ENCODE measurements at regions not wholly inside any gene's neighbourhood (a gene's known extent, or its start where the extent isn't known, plus 50 kb on each side); places are given as distances from the start of the nearest gene placed in this dataset.

DNA sequence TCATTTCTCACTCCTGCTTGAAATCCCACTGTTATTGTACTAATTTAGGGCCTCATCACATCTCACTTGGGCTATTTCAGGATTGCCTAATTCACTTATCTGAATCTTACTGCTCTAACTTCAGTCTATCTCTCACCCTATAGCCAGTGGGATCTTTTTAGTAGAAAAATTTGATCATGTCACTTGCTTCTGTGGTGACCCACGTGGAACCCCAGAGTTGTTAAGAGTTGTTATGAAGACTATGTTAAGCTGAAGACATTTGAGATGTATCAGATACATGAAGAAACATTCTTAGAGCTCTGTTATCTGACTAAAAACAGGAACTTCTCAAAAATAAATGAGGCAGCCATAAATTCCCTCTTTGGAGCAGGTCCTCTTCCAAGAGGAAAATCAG lies 1375.6 kb upstream of the TENM4 start:
- Histone ChIP-seq H3K9me3 (replicated peaks in 1 of 2; ENCODE audit: control insufficient read depth in 2 of 2, insufficient read depth in 1 of 2, low read depth in 1 of 2, low read length in 2 of 2) (no peaks in the 10 kb centered on the region), H2BK120ac (ENCODE audit: low read depth, low read length) (no peak overlapping the region), H2AK5ac (ENCODE audit: low read depth, low read length) (no peak overlapping the region), H3K9ac (ENCODE audit: low read depth, low read length, poor library complexity) (no peak overlapping the region), H3K36me3 (replicated peaks in 1 of 2; ENCODE audit: control insufficient read depth in 2 of 2, insufficient read depth in 2 of 2, low read length in 2 of 2) (no peaks in the 10 kb centered on the region), H3K4me2 (ENCODE audit: insufficient read depth, low read length, poor library complexity, severe bottlenecking) (no peak overlapping the region), H2BK15ac (ENCODE audit: low read length) (no peak overlapping the region), H3K79me1 (ENCODE audit: low read depth, low read length) (no peaks in the 10 kb centered on the region), H3K27ac (replicated peaks; ENCODE audit: low read length) (no peak overlapping the region), H2AFZ (ENCODE audit: low read length) (peak overlapping the region; percentile 31), H3K4me1 (ENCODE audit: control insufficient read depth in 2 of 2, insufficient read depth in 1 of 2, low read depth in 1 of 2, low read length in 2 of 2) (peaks cover 2 to 7% of the 10 kb centered on the region in 2 donors), H3K4me3 (ENCODE audit: low read length in 2 of 2) (no peak overlapping the region), H3K18ac (ENCODE audit: low read length) (no peak overlapping the region), H4K8ac (ENCODE audit: low read depth, low read length) (no peak overlapping the region), H3K14ac (ENCODE audit: low read length) (no peak overlapping the region), H3K27me3 (ENCODE audit: control insufficient read depth in 3 of 3, insufficient read depth in 3 of 3, low read depth in 1 of 3, low read length in 3 of 3) (no peaks in the 10 kb centered on the region), H2BK12ac (ENCODE audit: low read length) (no peak overlapping the region), H4K91ac (ENCODE audit: low read depth, low read length, poor library complexity) (no peak overlapping the region), H3K23ac (ENCODE audit: low read depth, low read length, poor library complexity) (no peak overlapping the region), H2BK5ac (ENCODE audit: low read length) (no peak overlapping the region), H3K4ac (ENCODE audit: low read length) (no peak overlapping the region)
- WGBS, 2 donors (ENCODE audit: extremely low coverage in 2 of 2, insufficient read length in 2 of 2, insufficient replicate concordance in 1 of 2), result no CpG with 5 or more reads among the region's 1 CpG
- no peak for DNase-seq (ENCODE audit: low spot score)

DNA sequence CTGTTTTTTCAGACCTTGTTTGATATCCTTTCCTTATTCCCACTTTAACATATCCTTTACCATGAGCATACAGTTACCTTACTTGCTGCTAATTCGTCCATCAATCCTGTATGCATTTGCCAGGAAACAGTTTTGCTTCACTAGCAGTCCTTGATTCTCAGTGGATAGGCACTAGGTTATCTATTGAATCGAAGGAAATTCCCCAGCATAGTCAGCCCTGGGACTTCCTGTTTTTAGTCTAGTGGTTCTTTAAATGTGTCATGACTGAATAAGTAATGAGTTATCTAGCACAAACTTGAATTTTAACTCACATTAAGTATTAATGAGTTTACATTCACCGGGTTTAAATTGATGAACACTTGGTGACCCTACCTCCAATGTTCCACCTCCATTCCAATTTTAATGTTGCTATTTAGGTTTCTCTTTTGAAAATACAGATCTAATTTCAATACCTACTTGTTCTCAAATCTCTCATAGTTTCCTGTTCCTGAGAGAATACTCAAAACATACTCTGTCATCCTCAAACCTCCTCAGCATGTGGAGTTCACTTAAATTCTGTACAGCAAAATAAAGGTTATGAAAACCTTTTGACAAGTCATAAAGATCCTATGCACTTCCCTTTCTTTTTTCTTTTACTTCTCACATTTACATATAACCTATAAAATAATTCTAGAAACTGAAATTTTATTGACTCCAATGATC lies 1375.1 kb upstream of the TENM4 start:
- Histone ChIP-seq H4K91ac (ENCODE audit: low read depth, low read length, poor library complexity) (no peak overlapping the region), H3K14ac (ENCODE audit: low read length) (no peak overlapping the region), H4K8ac (ENCODE audit: low read depth, low read length) (no peak overlapping the region), H3K9ac (ENCODE audit: low read depth, low read length, poor library complexity) (no peak overlapping the region), H3K4me3 (ENCODE audit: low read length in 2 of 2) (no peak overlapping the region), H3K79me1 (ENCODE audit: low read depth, low read length) (no peaks in the 10 kb centered on the region), H3K4me1 (ENCODE audit: control insufficient read depth in 2 of 2, insufficient read depth in 1 of 2, low read depth in 1 of 2, low read length in 2 of 2) (peaks cover 2 to 7% of the 10 kb centered on the region in 2 donors), H2BK12ac (ENCODE audit: low read length) (no peak overlapping the region), H3K4ac (ENCODE audit: low read length) (no peak overlapping the region), H3K27me3 (ENCODE audit: control insufficient read depth in 3 of 3, insufficient read depth in 3 of 3, low read depth in 1 of 3, low read length in 3 of 3) (no peaks in the 10 kb centered on the region), H2BK5ac (ENCODE audit: low read length) (no peak overlapping the region), H2AFZ (ENCODE audit: low read length) (peak overlapping the region; percentile 80), H3K4me2 (ENCODE audit: insufficient read depth, low read length, poor library complexity, severe bottlenecking) (no peak overlapping the region), H3K36me3 (replicated peaks in 1 of 2; ENCODE audit: control insufficient read depth in 2 of 2, insufficient read depth in 2 of 2, low read length in 2 of 2) (no peaks in the 10 kb centered on the region), H3K18ac (ENCODE audit: low read length) (no peak overlapping the region), H3K23ac (ENCODE audit: low read depth, low read length, poor library complexity) (no peak overlapping the region), H3K9me3 (replicated peaks in 1 of 2; ENCODE audit: control insufficient read depth in 2 of 2, insufficient read depth in 1 of 2, low read depth in 1 of 2, low read length in 2 of 2) (no peaks in the 10 kb centered on the region), H2BK120ac (ENCODE audit: low read depth, low read length) (no peak overlapping the region), H2BK15ac (ENCODE audit: low read length) (no peak overlapping the region), H3K27ac (replicated peaks; ENCODE audit: low read length) (no peak overlapping the region), H2AK5ac (ENCODE audit: low read depth, low read length) (no peak overlapping the region)
- no peak for DNase-seq (ENCODE audit: low spot score)
- no CpG with 5 or more reads among the region's 3 CpGs for WGBS, 2 donors (ENCODE audit: extremely low coverage in 2 of 2, insufficient read length in 2 of 2, insufficient replicate concordance in 1 of 2)

DNA sequence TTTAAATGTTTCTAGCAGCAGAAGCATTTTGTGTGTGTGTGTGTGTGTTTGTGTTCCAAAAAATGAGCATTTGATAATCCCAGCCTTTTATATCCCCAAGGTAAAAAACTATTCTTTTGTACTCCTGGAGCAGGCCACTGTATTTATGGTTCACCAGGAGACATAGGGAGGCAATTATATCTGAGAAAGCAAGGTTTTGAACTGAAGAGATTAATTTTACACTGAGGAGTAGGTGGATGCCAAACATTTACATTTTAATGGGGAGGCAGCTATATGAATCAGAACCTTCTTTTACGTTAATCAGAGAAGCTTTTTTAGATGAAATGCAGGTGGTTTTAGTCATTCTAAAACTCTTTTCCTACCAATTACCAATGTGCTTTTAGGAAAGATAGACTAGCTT lies 1374.0 kb upstream of the TENM4 start:
- Histone ChIP-seq H2AFZ (ENCODE audit: low read length) (no peak overlapping the region), H3K9ac (ENCODE audit: low read depth, low read length, poor library complexity) (no peak overlapping the region), H3K36me3 (replicated peaks in 1 of 2; ENCODE audit: control insufficient read depth in 2 of 2, insufficient read depth in 2 of 2, low read length in 2 of 2) (no peaks in the 10 kb centered on the region), H3K9me3 (replicated peaks in 1 of 2; ENCODE audit: control insufficient read depth in 2 of 2, insufficient read depth in 1 of 2, low read depth in 1 of 2, low read length in 2 of 2) (no peaks in the 10 kb centered on the region), H3K27ac (replicated peaks; ENCODE audit: low read length) (no peak overlapping the region), H2BK120ac (ENCODE audit: low read depth, low read length) (no peak overlapping the region), H3K4me2 (ENCODE audit: insufficient read depth, low read length, poor library complexity, severe bottlenecking) (no peak overlapping the region), H4K8ac (ENCODE audit: low read depth, low read length) (no peak overlapping the region), H3K14ac (ENCODE audit: low read length) (no peak overlapping the region), H3K4ac (ENCODE audit: low read length) (no peak overlapping the region), H2BK5ac (ENCODE audit: low read length) (no peak overlapping the region), H2BK12ac (ENCODE audit: low read length) (no peak overlapping the region), H2BK15ac (ENCODE audit: low read length) (no peak overlapping the region), H2AK5ac (ENCODE audit: low read depth, low read length) (no peak overlapping the region), H3K4me1 (ENCODE audit: control insufficient read depth in 2 of 2, insufficient read depth in 1 of 2, low read depth in 1 of 2, low read length in 2 of 2) (peaks cover 2 to 7% of the 10 kb centered on the region in 2 donors), H3K23ac (ENCODE audit: low read depth, low read length, poor library complexity) (no peak overlapping the region), H3K4me3 (ENCODE audit: low read length in 2 of 2) (no peak overlapping the region), H4K91ac (ENCODE audit: low read depth, low read length, poor library complexity) (no peak overlapping the region), H3K18ac (ENCODE audit: low read length) (no peak overlapping the region), H3K27me3 (ENCODE audit: control insufficient read depth in 3 of 3, insufficient read depth in 3 of 3, low read depth in 1 of 3, low read length in 3 of 3) (no peaks in the 10 kb centered on the region), H3K79me1 (ENCODE audit: low read depth, low read length) (no peaks in the 10 kb centered on the region)
- WGBS, 2 donors (ENCODE audit: extremely low coverage in 2 of 2, insufficient read length in 2 of 2, insufficient replicate concordance in 1 of 2), result no CpG with 5 or more reads among the region's 1 CpG
- DNase-seq (ENCODE audit: low spot score), result no peak

DNA sequence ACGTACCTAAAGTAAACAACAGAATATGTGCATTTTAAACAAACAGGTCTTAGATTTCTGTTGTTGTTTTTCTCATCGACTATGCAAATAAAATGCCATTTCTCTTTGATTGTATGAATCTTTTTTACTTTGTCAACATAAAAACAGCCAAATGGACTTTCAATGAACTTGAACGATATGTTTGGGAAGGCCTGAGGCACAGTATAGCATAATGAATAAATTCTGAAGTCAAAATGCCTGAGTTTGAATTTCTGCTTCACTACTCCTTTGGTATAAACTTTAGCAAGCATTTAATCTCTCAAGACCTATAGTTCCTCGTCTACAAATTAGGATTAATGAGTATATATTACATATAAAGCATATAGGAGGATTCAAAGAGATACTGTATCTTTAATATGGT lies 1369.9 kb upstream of the TENM4 start:
- H3K4me1 ChIP-seq (ENCODE audit: control insufficient read depth in 2 of 2, insufficient read depth in 1 of 2, low read depth in 1 of 2, low read length in 2 of 2), result peaks cover 0 to 4% of the 10 kb centered on the region in 2 donors
- WGBS, 2 donors (ENCODE audit: extremely low coverage in 2 of 2, insufficient read length in 2 of 2, insufficient replicate concordance in 1 of 2), result no CpG with 5 or more reads among the region's 4 CpGs
- no peaks in the 10 kb centered on the region for H3K9me3 ChIP-seq (replicated peaks in 1 of 2; ENCODE audit: control insufficient read depth in 2 of 2, insufficient read depth in 1 of 2, low read depth in 1 of 2, low read length in 2 of 2)
- H2AFZ ChIP-seq (ENCODE audit: low read length), result no peak overlapping the region
- H2BK15ac ChIP-seq (ENCODE audit: low read length), result no peak overlapping the region
- no peak for DNase-seq (ENCODE audit: low spot score)
- H4K91ac ChIP-seq (ENCODE audit: low read depth, low read length, poor library complexity), result no peak overlapping the region
- no peak overlapping the region for H3K4ac ChIP-seq (ENCODE audit: low read length)
- no peak overlapping the region for H4K8ac ChIP-seq (ENCODE audit: low read depth, low read length)
- H3K23ac ChIP-seq (ENCODE audit: low read depth, low read length, poor library complexity), result no peak overlapping the region
- H3K36me3 ChIP-seq (replicated peaks in 1 of 2; ENCODE audit: control insufficient read depth in 2 of 2, insufficient read depth in 2 of 2, low read length in 2 of 2), result no peaks in the 10 kb centered on the region
- H3K9ac ChIP-seq (ENCODE audit: low read depth, low read length, poor library complexity), result no peak overlapping the region
- H3K14ac ChIP-seq (ENCODE audit: low read length), result no peak overlapping the region
- H3K27ac ChIP-seq (replicated peaks; ENCODE audit: low read length), result no peak overlapping the region
- no peaks in the 10 kb centered on the region for H3K27me3 ChIP-seq (ENCODE audit: control insufficient read depth in 3 of 3, insufficient read depth in 3 of 3, low read depth in 1 of 3, low read length in 3 of 3)
- no peak overlapping the region for H2BK12ac ChIP-seq (ENCODE audit: low read length)
- no peaks in the 10 kb centered on the region for H3K79me1 ChIP-seq (ENCODE audit: low read depth, low read length)
- no peak overlapping the region for H3K18ac ChIP-seq (ENCODE audit: low read length)
- no peak overlapping the region for H2BK5ac ChIP-seq (ENCODE audit: low read length)
- H2BK120ac ChIP-seq (ENCODE audit: low read depth, low read length), result no peak overlapping the region
- H3K4me2 ChIP-seq (ENCODE audit: insufficient read depth, low read length, poor library complexity, severe bottlenecking), result no peak overlapping the region
- no peak overlapping the region for H2AK5ac ChIP-seq (ENCODE audit: low read depth, low read length)
- no peak overlapping the region for H3K4me3 ChIP-seq (ENCODE audit: low read length in 2 of 2)
